ENCODE measurements at regions not wholly inside any gene's neighbourhood (a gene's known extent, or its start where the extent isn't known, plus 50 kb on each side); places are given as distances from the start of the nearest gene placed in this dataset.
A peak's percentile ranks its signal among the peaks of the same experiment; 100 is the strongest.
"Not testable (repeated sequence)": the region's sequence is repeated elsewhere in the genome, so short reads cannot be mapped to it uniquely, and the experiment has no call there.

DNA sequence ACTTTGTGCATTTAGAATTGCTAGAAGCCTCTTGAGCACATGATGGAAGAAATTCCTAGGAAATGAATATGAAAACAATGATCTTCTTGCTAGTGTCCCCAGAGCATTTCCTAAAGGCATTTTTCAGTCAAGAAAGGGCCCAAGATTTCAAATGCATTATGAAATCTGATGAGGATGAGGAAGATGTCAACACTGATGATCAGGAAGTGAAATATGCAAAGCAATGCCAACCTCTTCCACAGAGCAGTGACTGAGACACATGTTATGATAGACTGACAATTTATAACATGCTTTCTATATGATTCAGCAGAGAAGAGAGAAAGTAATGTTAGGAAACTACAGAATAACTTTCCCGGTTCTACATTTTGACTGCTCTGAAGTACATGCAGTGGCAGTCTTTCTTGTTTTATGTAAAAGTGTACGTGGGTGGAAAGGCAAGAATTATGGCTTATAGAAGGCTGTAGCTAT, 859.1 kb upstream of the GOT2 start:
- peak in 1 of 3 donors; percentile 0 for DNase-seq

DNA sequence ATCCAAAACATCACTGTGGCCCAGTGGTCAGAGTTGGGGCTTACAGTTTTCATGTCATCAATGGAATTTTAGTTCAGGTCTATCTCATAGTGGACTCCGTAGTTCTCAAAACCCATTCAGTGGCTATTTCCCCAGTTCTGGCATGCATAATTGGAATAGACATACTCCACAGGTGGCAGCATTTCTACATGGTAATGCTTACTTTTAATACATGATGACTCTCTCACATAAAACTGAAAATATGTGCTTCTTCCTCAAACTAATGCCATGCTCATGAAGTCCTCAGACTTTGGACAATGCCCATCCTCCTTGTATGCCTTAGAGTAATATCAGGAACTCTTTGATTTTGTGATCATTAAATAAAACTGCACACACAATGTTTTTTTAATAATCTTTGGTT, 857.4 kb upstream of the GOT2 start:
- DNase-seq, result no peak

DNA sequence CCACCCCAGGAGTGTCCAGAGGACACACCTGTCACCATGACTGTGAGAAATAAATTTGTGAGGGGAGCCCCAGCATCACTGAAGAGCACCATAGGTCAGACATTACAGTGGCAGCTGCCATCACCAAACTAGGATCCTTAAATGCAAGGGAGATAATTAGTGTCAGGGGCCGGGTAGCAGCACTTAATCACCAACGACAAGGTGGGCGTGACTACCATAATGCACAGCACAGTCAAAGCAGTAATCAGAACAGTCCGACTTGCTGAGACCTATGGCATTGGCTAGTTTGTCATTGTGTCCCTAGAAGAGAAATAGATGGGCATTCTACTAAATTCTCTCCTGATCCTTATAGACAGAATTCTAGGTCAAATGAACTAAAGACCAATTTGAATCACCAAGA, 856.7 kb upstream of the GOT2 start:
- DNase-seq, result no peak

DNA sequence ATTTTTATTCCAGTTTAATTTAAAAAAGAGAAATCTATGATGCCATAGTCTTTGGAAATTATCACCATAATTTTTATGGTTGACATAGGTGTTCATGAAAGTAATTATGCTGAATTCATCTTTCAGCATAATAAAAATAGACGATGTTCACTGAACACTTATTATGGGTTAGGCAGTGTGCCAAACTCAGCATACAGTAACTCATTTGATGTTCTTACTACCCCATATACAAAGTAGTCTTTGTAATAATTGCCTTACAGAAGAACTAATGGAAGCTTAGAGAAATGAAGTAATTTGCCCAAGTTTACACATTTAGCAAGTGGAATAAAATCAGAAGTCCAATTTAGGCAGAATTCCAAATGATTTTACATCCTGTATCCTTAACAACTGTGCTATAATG, 852.2 kb upstream of the GOT2 start:
- DNase-seq, result no peak

- no peak for DNase-seq
Observed at GRCh38 chr16:59574296-59574695, 840.2 kb upstream of the GOT2 start.

- no peak for DNase-seq
Observed at GRCh38 chr16:59573528-59574271, 839.6 kb upstream of the GOT2 start.

- no peak for DNase-seq
Observed at GRCh38 chr16:59567496-59567895, 833.4 kb upstream of the GOT2 start.

DNA sequence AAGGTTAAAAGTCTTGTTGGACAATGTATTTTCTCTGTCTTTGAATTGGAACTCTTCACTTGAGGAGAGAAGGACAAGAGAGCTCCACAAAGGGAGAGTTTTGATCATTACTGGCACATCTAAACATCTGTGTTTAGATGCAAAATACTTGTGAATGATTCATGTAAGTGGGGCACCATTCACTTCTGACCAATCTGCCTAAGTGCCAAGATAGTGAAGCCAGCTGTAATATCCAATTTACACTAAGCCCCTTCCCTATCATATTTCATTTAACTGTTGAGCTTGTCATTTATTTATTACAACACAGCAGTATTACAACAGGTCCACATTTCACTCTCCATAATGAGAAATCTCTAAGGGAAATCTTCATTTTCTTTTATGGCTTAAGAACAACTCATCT, 832.3 kb upstream of the GOT2 start:
- no peak for DNase-seq

GRCh38 chr16:59558679-59559078, 824.6 kb upstream of the GOT2 start:
- DNase-seq, result no peak

GRCh38 chr16:59552164-59552563, 818.0 kb upstream of the GOT2 start:
- no peak for DNase-seq

DNA sequence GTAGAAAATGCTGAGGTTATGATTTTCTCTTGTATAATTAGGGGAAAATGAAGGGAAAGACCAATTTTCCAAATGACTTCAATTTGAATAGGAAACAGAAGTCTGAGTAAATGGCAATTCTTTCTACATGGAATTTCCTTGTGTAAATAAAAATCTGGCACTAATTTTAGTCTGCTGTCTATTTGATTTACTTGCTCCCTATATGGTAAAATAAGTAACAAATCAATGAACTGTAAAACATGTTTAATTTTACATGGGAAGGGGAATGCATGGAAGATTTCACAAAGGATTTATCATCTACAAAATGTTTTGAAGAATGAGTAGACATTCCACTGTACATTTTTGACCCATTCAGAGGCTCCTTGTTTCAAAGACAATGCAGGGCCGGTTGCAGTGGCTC, 811.6 kb upstream of the GOT2 start:
- no peak for DNase-seq

GRCh38 chr16:59543641-59544040, 809.5 kb upstream of the GOT2 start:
- no peak for DNase-seq

GRCh38 chr16:59540621-59541020, 806.5 kb upstream of the GOT2 start:
- no peak for DNase-seq

GRCh38 chr16:59535298-59535697, 801.2 kb upstream of the GOT2 start:
- no peak for DNase-seq

DNA sequence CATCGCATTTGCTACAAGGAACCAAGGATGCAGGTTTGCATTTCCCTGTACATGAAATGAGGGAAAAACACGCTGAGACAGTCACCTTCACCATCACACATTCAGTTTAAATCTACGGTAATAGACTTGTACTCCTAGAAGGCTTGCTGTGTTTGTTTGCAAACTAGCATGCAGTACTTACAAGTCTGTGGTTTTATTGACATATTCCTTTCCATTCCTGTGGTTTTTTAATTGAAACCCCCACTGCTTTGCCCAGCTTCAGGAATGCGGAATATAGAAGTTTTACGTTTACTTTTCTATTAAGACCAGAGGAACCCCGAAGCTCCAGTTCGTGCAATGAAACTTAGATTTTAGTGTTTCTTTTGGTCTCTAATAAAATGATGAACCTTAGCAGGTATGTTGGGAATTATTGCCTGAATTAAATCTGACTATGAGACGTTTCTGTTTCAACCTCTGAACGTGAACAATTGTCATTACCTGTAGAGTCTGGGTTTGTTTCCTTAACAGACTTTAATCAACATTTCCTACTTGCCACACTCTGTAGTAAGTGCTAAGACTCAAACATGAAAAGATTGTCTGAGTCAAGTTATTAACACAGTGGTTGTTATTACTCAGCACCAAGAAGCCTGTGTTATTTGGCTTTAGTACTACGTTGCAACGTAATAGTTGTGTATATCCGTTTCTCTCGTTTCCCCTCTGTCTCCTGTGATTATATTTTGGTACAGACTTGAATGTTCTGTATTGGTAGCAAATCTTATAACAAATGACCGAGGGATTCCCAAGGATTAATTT, 793.3 kb upstream of the GOT2 start:
- no peak for DNase-seq

DNA sequence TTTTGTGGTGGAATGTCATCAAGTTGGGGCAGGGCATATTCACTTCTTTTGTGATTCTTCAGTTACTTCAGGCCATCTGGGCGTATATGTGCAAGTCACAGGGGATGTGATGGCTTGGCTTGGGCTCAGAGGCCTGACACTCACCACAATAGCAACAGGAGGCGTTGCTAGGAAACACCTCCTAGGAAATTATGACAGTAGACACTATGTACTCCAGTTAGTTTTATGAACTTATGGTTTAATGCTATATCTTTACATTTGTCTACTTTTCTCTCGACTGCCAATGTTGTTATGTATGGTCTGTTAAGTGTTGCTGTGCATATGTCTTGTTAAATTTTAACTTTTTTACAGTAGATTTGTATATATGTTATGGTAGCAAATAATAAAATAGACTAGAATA, 788.7 kb upstream of the GOT2 start:
- DNase-seq, result no peak

GRCh38 chr16:59518721-59519120, 784.6 kb upstream of the GOT2 start:
- DNase-seq, result not testable (repeated sequence)

GRCh38 chr16:59514651-59515050, 780.5 kb upstream of the GOT2 start:
- DNase-seq, result no peak

DNA sequence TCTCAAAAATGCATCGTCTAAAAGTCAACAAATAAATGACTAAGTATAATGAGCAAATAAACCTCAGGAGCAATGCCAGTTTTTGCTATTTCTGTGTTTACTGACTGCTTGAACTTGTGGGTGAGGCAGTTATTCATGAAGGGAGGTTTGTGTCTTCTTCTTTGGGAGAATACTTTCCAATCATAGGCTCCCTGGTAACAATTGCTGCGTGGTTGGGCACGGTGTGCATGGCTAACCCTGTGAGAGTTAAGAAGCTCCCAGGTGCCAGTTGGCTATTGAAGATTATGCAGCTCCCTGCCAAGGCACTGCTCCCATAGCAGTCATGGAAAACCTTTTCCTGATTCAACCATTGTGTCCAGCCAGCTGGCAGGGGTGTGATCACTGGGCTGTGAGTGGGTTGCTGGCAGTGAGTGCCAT, 775.9 kb upstream of the GOT2 start:
- DNase-seq, result no peak

- DNase-seq, result no peak
Observed at GRCh38 chr16:59500601-59501000, 766.5 kb upstream of the GOT2 start.

GRCh38 chr16:59487067-59487466, 753.0 kb upstream of the GOT2 start:
- no peak for DNase-seq

- no peak for DNase-seq
Observed at GRCh38 chr16:59484833-59485516, 750.9 kb upstream of the GOT2 start.

DNA sequence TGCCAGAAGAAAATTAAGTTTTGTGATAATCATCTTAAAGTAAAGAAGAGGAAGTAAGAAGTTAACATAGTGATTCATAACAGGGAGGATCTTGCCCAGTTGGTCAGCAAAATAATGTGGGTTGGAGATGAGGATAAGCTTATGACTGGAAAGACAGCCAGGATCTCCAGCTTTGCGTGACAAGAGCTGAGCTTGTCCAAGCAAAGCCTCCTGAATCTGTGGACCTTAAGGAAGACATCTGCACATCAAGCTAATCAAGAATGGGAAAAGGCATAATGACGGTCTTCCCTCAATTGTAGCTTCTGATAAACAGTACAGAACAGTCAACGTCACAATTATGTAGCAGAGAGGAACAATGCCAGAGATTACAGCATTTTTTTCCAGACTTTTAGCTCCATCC, 744.7 kb upstream of the GOT2 start:
- DNase-seq, result no peak

- no peak for DNase-seq
Observed at GRCh38 chr16:59470556-59470955, 736.4 kb upstream of the GOT2 start.

All from suppressor macrophage treated with lipopolysaccharide for 1 hour (primary cell).